ENCODE measurements at regions not wholly inside any gene's neighbourhood (a gene's known extent, or its start where the extent isn't known, plus 50 kb on each side); places are given as distances from the start of the nearest gene placed in this dataset.

GRCh38 chr3:89612027-89612426 lies 504.6 kb downstream of the EPHA3 start:
- Mint-ChIP-seq H3K4me1 (no peaks in the 10 kb centered on the region), H3K4me3 (no peak overlapping the region), H3K27ac (no peak overlapping the region), H3K27me3 (no peaks in the 10 kb centered on the region), H3K36me3 (no peaks in the 10 kb centered on the region), H3K9me3 (peaks cover 5% of the 10 kb centered on the region)

DNA sequence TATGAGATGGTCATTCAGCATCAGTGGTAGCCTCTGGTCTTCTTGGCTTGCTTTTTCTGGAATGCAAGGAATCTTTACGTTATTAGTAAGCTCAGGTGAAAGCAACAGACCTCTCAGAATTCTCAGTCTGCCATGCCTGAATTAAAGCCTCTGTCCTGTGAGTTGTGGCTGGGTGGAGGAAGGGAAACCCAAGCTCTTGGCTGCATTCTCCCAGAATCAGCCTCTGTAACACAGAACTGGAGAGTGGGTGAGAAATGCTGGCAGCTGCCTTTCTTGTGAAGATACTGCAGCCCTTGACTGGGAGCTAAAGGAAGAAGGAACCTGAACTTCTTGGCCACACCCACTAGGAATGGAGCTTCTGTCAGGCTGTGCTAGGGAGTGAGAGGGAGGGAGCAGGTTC lies 505.8 kb downstream of the EPHA3 start:
- no peak overlapping the region for H3K27ac Mint-ChIP-seq
- peaks cover 5% of the 10 kb centered on the region for H3K9me3 Mint-ChIP-seq
- no peak overlapping the region for H3K4me3 Mint-ChIP-seq
- no peaks in the 10 kb centered on the region for H3K36me3 Mint-ChIP-seq
- no peaks in the 10 kb centered on the region for H3K27me3 Mint-ChIP-seq
- no peaks in the 10 kb centered on the region for H3K4me1 Mint-ChIP-seq

- Mint-ChIP-seq H3K36me3 (no peaks in the 10 kb centered on the region), H3K9me3 (peaks cover 7% of the 10 kb centered on the region), H3K4me3 (no peak overlapping the region), H3K27me3 (no peaks in the 10 kb centered on the region), H3K27ac (no peak overlapping the region), H3K4me1 (no peaks in the 10 kb centered on the region)
These were observed 510.3 kb downstream of the EPHA3 start for GRCh38 chr3:89617706-89618105.

DNA sequence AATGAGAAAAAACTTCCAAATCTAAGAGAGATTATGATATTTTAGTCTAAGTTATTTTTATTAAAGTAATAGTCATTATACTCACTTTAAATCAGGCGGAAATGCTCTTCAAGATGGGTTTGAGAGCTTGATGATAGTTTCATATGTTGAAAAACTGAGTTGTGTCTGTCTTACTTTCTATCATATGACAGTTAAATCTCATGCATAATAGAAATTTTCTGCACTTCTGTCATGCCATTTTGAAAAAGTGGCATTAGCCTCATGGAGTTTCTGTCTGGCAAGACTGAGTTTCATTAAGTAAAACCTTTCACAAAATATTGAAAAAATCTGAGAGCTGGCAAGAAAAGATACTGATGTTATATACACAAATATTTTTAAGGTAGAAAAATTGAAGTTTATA lies 511.8 kb downstream of the EPHA3 start:
- Mint-ChIP-seq H3K27me3 (no peaks in the 10 kb centered on the region), H3K27ac (no peak overlapping the region), H3K36me3 (no peaks in the 10 kb centered on the region), H3K4me1 (no peaks in the 10 kb centered on the region), H3K9me3 (peaks cover 7% of the 10 kb centered on the region), H3K4me3 (no peak overlapping the region)

- Mint-ChIP-seq H3K9me3 (peaks cover 20% of the 10 kb centered on the region), H3K27me3 (no peaks in the 10 kb centered on the region)
These were observed 514.8 kb downstream of the EPHA3 start for GRCh38 chr3:89622063-89622700.

GRCh38 chr3:89624494-89624893 lies 517.1 kb downstream of the EPHA3 start:
- H3K4me1 Mint-ChIP-seq = no peaks in the 10 kb centered on the region
- no peaks in the 10 kb centered on the region for H3K36me3 Mint-ChIP-seq
- no peaks in the 10 kb centered on the region for H3K27me3 Mint-ChIP-seq
- H3K9me3 Mint-ChIP-seq = peaks cover 20% of the 10 kb centered on the region
- H3K4me3 Mint-ChIP-seq = no peak overlapping the region
- H3K27ac Mint-ChIP-seq = no peak overlapping the region

More at GRCh38 chr3:89622063-89622700, 514.8 kb downstream of the EPHA3 start:
- H3K27ac Mint-ChIP-seq = no peak overlapping the region
- no peaks in the 10 kb centered on the region for H3K4me1 Mint-ChIP-seq
- no peak overlapping the region for H3K4me3 Mint-ChIP-seq
- H3K36me3 Mint-ChIP-seq = no peaks in the 10 kb centered on the region

GRCh38 chr3:89625945-89626344 lies 518.5 kb downstream of the EPHA3 start:
- H3K9me3 Mint-ChIP-seq = peaks cover 20% of the 10 kb centered on the region
- H3K4me1 Mint-ChIP-seq = no peaks in the 10 kb centered on the region
- no peak overlapping the region for H3K27ac Mint-ChIP-seq
- H3K36me3 Mint-ChIP-seq = no peaks in the 10 kb centered on the region
- no peak overlapping the region for H3K4me3 Mint-ChIP-seq
- no peaks in the 10 kb centered on the region for H3K27me3 Mint-ChIP-seq

DNA sequence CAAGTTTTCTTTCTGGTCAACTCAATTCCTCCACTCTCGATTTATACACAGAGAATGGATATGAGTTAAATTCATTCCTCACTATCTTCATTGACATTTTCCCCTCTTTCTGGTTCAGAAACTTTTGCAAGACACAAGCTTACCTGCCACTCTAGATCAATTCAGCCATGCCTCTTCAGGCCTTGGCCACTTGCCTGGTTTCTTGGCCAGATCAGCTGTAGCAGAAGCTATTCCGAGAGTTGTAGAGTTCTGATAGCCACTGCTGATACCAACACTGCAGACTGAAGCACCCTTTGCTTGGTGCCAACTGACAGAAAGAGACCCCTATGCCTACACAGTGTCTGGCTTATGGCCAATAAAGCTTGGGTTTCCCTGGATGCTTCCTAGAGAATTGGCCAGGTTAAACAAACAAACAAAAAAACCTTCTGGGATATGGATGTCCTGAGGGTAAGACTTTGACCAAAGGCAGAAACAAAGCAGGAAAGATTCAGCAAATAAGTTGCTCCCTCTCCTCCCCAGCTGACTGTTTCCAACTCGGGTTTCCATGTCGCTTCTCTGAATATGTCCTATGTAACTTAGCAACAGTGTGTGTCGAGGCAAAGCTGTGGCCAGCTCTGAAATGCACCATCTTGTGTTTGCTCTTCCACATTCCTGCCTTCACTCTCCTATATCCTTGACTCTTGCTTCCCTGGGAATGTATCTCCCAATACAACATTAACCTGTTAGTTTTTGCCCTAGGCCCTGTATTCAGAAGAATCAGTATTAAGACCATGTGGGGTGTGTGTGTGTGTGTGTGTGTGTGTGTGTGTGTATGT lies 521.6 kb downstream of the EPHA3 start:
- Mint-ChIP-seq H3K4me1 (no peaks in the 10 kb centered on the region), H3K27ac (no peak overlapping the region), H3K27me3 (no peaks in the 10 kb centered on the region), H3K36me3 (no peaks in the 10 kb centered on the region), H3K9me3 (peaks cover 18% of the 10 kb centered on the region), H3K4me3 (no peak overlapping the region)

DNA sequence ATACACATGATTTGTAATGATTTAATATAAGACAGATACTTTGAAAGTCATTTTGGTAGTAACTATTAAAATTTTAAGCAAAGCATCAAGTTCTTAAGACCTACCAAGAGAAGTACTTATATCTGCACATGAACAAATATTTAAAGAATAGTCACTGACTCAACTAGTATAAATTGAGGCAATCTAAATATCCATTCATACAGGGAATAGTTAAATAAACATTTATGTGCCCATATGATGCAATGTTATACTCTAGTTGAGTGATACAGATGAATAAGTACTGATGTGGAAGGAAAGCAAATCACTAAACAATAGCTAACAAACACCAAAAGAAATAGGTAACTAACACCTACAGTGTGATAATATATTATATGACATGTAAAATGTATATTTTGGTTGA lies 527.7 kb downstream of the EPHA3 start:
- H3K4me3 Mint-ChIP-seq = no peak overlapping the region

GRCh38 chr3:89644716-89645115 lies 537.3 kb downstream of the EPHA3 start:
- H3K36me3 Mint-ChIP-seq = no peaks in the 10 kb centered on the region
- H3K27me3 Mint-ChIP-seq = no peaks in the 10 kb centered on the region
- H3K27ac Mint-ChIP-seq = no peak overlapping the region
- no peak overlapping the region for H3K4me3 Mint-ChIP-seq
- no peaks in the 10 kb centered on the region for H3K4me1 Mint-ChIP-seq
- peaks cover 16% of the 10 kb centered on the region for H3K9me3 Mint-ChIP-seq

More for the DNA sequence above, 527.7 kb downstream of the EPHA3 start:
- Mint-ChIP-seq H3K36me3 (no peaks in the 10 kb centered on the region), H3K9me3 (peaks cover 10% of the 10 kb centered on the region), H3K27ac (no peak overlapping the region), H3K4me1 (no peaks in the 10 kb centered on the region), H3K27me3 (no peaks in the 10 kb centered on the region)

GRCh38 chr3:89649431-89649830 lies 542.0 kb downstream of the EPHA3 start:
- Mint-ChIP-seq H3K4me3 (no peak overlapping the region), H3K27ac (no peak overlapping the region), H3K9me3 (peaks cover 8% of the 10 kb centered on the region), H3K27me3 (no peaks in the 10 kb centered on the region), H3K4me1 (no peaks in the 10 kb centered on the region), H3K36me3 (no peaks in the 10 kb centered on the region)

DNA sequence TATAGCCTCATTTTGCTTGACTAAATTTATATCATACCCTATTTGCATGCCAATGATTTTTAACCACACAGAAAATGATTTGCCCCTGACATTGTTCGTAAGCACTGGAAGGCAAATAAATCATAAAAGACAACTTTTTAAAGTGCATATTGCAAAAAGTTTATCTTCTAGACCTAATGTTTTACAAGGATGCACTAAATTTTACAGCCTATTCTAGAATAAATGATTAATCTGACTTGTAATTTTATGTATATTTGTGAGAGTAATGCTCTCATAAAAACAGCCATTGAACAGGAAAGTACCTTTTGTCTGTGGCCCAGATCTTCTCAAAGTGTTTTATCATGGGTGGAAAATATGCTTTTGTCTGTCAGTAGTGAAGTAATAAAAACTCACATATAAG lies 546.6 kb downstream of the EPHA3 start:
- Mint-ChIP-seq H3K27me3 (no peaks in the 10 kb centered on the region), H3K9me3 (peaks cover 8% of the 10 kb centered on the region), H3K27ac (no peak overlapping the region), H3K36me3 (no peaks in the 10 kb centered on the region), H3K4me1 (no peaks in the 10 kb centered on the region), H3K4me3 (no peak overlapping the region)

GRCh38 chr3:89656388-89656787 lies 549.0 kb downstream of the EPHA3 start:
- Mint-ChIP-seq H3K4me3 (no peak overlapping the region), H3K9me3 (peaks cover 8% of the 10 kb centered on the region)

DNA sequence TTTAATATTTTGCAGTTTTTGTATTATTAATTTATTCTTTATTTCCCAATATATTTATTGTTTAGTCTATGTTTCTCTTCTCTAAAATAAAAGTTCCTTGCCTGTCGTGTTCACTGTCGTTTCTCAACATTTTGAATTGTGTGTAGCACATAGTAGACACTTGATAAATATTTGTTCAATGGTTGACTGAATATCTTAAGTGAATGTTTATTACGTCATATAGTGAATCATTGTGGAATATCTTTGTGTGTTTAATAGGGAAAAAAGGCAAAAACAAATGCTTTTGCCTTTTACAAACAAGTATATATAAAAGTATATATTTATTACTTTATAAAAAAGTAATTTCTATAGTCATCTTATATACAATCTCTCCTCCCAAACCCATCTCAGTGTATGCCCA lies 572.3 kb downstream of the EPHA3 start:
- Mint-ChIP-seq H3K9me3 (peaks cover 6% of the 10 kb centered on the region), H3K27ac (no peak overlapping the region)

More at GRCh38 chr3:89656388-89656787, 549.0 kb downstream of the EPHA3 start:
- Mint-ChIP-seq H3K4me1 (no peaks in the 10 kb centered on the region), H3K27me3 (no peaks in the 10 kb centered on the region), H3K36me3 (no peaks in the 10 kb centered on the region), H3K27ac (no peak overlapping the region)

DNA sequence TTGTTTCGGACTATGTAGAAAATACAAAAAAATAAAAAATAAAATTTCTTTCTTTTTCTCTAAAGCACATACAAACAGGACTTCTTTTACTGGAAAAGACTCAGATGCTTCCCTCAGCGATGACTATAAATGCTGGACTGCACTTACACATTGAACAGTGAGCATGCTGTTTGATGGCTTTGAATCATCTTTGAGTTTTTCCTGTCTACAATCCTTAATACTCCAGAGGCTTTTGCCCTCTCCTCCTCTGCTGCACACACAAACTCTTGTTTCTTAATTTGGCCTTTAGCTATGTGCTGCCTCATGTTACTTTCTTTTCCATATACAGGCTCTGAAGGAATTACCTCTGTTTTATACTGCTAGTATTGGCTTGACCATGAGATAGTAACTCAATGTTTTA lies 575.1 kb downstream of the EPHA3 start:
- no peak overlapping the region for H3K4me3 Mint-ChIP-seq
- H3K36me3 Mint-ChIP-seq = no peaks in the 10 kb centered on the region
- H3K4me1 Mint-ChIP-seq = no peaks in the 10 kb centered on the region
- no peaks in the 10 kb centered on the region for H3K27me3 Mint-ChIP-seq
- H3K9me3 Mint-ChIP-seq = peaks cover 6% of the 10 kb centered on the region
- no peak overlapping the region for H3K27ac Mint-ChIP-seq

More for the DNA sequence above, 572.3 kb downstream of the EPHA3 start:
- Mint-ChIP-seq H3K27me3 (no peaks in the 10 kb centered on the region), H3K36me3 (no peaks in the 10 kb centered on the region), H3K4me3 (no peak overlapping the region), H3K4me1 (no peaks in the 10 kb centered on the region)

GRCh38 chr3:89685731-89686130 lies 578.3 kb downstream of the EPHA3 start:
- H3K27me3 Mint-ChIP-seq = no peaks in the 10 kb centered on the region
- no peaks in the 10 kb centered on the region for H3K9me3 Mint-ChIP-seq
- no peaks in the 10 kb centered on the region for H3K4me1 Mint-ChIP-seq
- H3K27ac Mint-ChIP-seq = no peak overlapping the region
- no peak overlapping the region for H3K4me3 Mint-ChIP-seq
- no peaks in the 10 kb centered on the region for H3K36me3 Mint-ChIP-seq
